Skin epidermis (tissue), 12 donors: ENCODE measurements at regions not wholly inside any gene's neighbourhood (a gene's known extent, or its start where the extent isn't known, plus 50 kb on each side); places are given as distances from the start of the nearest gene placed in this dataset.

ENCODE experiments used
- H3K27ac ChIP-seq, 21 experiments: fragments of 200-600 bp; sonication (generic) in 11 of 21; one replicate each; pipeline ENCODE4 v1.5.0; 2020; ENCODE audit warnings: mild to moderate bottlenecking in 3 of 21, inconsistent platforms in 2 of 21, moderate library complexity in 2 of 21
- H3K4me3 ChIP-seq, 7 experiments: fragments of 200-600 bp; sonication (generic) in 2 of 7; one replicate each; pipeline ENCODE4 v1.5.0; 2020; ENCODE audit warnings: inconsistent platforms in 2 of 7, mild to moderate bottlenecking in 2 of 7, moderate library complexity in 1 of 7

- no peak overlapping the region for H3K4me3 ChIP-seq
- H3K27ac ChIP-seq, result no peak overlapping the region
Observed at GRCh38 chr18:45447355-45448265, 167.7 kb upstream of the SLC14A2 start.

GRCh38 chr18:45448871-45449270 is 166.4 kb upstream of the SLC14A2 start:
- Histone ChIP-seq H3K4me3 (no peak overlapping the region), H3K27ac (peak overlapping the region in 12 of 21 experiments; percentile 11 to 78 (median 38))

- H3K27ac ChIP-seq, result peak overlapping the region in 16 of 21 experiments; percentile 11 to 78 (median 45)
Observed at GRCh38 chr18:45449418-45450227, 165.7 kb upstream of the SLC14A2 start.

GRCh38 chr18:45456090-45457021 is 158.9 kb upstream of the SLC14A2 start:
- Histone ChIP-seq H3K27ac (no peak overlapping the region), H3K4me3 (no peak overlapping the region)

More at GRCh38 chr18:45449418-45450227, 165.7 kb upstream of the SLC14A2 start:
- no peak overlapping the region for H3K4me3 ChIP-seq

- Histone ChIP-seq H3K4me3 (no peak overlapping the region), H3K27ac (no peak overlapping the region)
Observed at GRCh38 chr18:45458033-45458432, 157.2 kb upstream of the SLC14A2 start.

GRCh38 chr18:45462179-45462578 is 153.1 kb upstream of the SLC14A2 start:
- no peak overlapping the region for H3K4me3 ChIP-seq
- no peak overlapping the region for H3K27ac ChIP-seq

GRCh38 chr18:45463451-45463850 is 151.8 kb upstream of the SLC14A2 start:
- no peak overlapping the region for H3K27ac ChIP-seq

GRCh38 chr18:45464619-45465018 is 150.7 kb upstream of the SLC14A2 start:
- H3K4me3 ChIP-seq, result no peak overlapping the region
- H3K27ac ChIP-seq, result no peak overlapping the region

More at GRCh38 chr18:45463451-45463850, 151.8 kb upstream of the SLC14A2 start:
- H3K4me3 ChIP-seq, result no peak overlapping the region

GRCh38 chr18:45467293-45467692 is 148.0 kb upstream of the SLC14A2 start:
- no peak overlapping the region for H3K4me3 ChIP-seq
- no peak overlapping the region for H3K27ac ChIP-seq

- no peak overlapping the region for H3K4me3 ChIP-seq
- H3K27ac ChIP-seq, result no peak overlapping the region
Observed at GRCh38 chr18:45467945-45468344, 147.3 kb upstream of the SLC14A2 start.

- Histone ChIP-seq H3K4me3 (no peak overlapping the region), H3K27ac (no peak overlapping the region)
Observed at GRCh38 chr18:45478889-45479288, 136.4 kb upstream of the SLC14A2 start.

- no peak overlapping the region for H3K4me3 ChIP-seq
- H3K27ac ChIP-seq, result no peak overlapping the region
Observed at GRCh38 chr18:45480219-45481015, 134.9 kb upstream of the SLC14A2 start.

GRCh38 chr18:45481821-45482220 is 133.5 kb upstream of the SLC14A2 start:
- Histone ChIP-seq H3K4me3 (no peak overlapping the region), H3K27ac (no peak overlapping the region)

- Histone ChIP-seq H3K4me3 (no peak overlapping the region), H3K27ac (no peak overlapping the region)
Observed at GRCh38 chr18:45482286-45482685, 133.0 kb upstream of the SLC14A2 start.

- Histone ChIP-seq H3K4me3 (no peak overlapping the region), H3K27ac (no peak overlapping the region)
Observed at GRCh38 chr18:45487581-45487980, 127.7 kb upstream of the SLC14A2 start.

- Histone ChIP-seq H3K4me3 (no peak overlapping the region), H3K27ac (no peak overlapping the region)
Observed at GRCh38 chr18:45488645-45489044, 126.6 kb upstream of the SLC14A2 start.

GRCh38 chr18:45493830-45494229 is 121.4 kb upstream of the SLC14A2 start:
- no peak overlapping the region for H3K27ac ChIP-seq
- H3K4me3 ChIP-seq, result no peak overlapping the region

GRCh38 chr18:45494811-45495210 is 120.5 kb upstream of the SLC14A2 start:
- Histone ChIP-seq H3K27ac (no peak overlapping the region), H3K4me3 (no peak overlapping the region)

- Histone ChIP-seq H3K4me3 (no peak overlapping the region), H3K27ac (no peak overlapping the region)
Observed at GRCh38 chr18:45496741-45497140, 118.5 kb upstream of the SLC14A2 start.
